GM12878 (cell line): ENCODE measurements at regions not wholly inside any gene's neighbourhood (a gene's known extent, or its start where the extent isn't known, plus 50 kb on each side); places are given as distances from the start of the nearest gene placed in this dataset.

Experiments used
- ATAC-seq: fragments of 200-7000 bp; cut with Tn5 transposase; 3 replicates; pipeline ENCODE4 v1.9.1; 2020; ENCODE audit warnings: mild to moderate bottlenecking, moderate library complexity
- BruUV-seq: library from RNA; stranded (reverse); fragments of 400-500 nt; replicated peaks from 2 replicates; lab custom pipeline; 2021; lab: Mats Ljungman, UMichigan
- CTCF ChIA-PET: fragments of 300-600 bp; sonication (Branson Sonifier 250); formaldehyde crosslinking; extraction: SDS; loops from one replicate; lab custom pipeline; 2021; ENCODE audit warnings: inconsistent platforms; lab: Yijun Ruan, JAX
- POLR2A ChIA-PET: fragments of 350-600 bp; formaldehyde crosslinking; extraction: SDS; loops from one replicate; lab custom pipeline; 2021; ENCODE audit warnings: inconsistent platforms; lab: Charles Lee
- RAD21 ChIA-PET: fragments of 300-600 bp; sonication (Branson Sonifier 250); formaldehyde crosslinking; loops from one replicate; lab custom pipeline; 2023; ENCODE audit warnings: antibody characterized with exemption; ENCODE audit not compliant: unreplicated experiment; lab: Charles Lee
- SMC1A ChIA-PET: fragments of 300-600 bp; sonication (Branson Sonifier 250); formaldehyde crosslinking; loops from one replicate; lab custom pipeline; 2023; ENCODE audit not compliant: unreplicated experiment, uncharacterized antibody; lab: Charles Lee
- DNase-seq: peaks from one replicate; pipeline ENCODE4 v3.0.0-alpha.2; 2011; ENCODE audit warnings: low read depth, low spot score
- FAIRE-seq: peaks from 3 replicates; lab custom pipeline; 2011; peaks lifted over from hg19 to GRCh38; lab: Jason Lieb, UNC
- H2AFZ ChIP-seq: 2 replicates; pipeline ENCODE4 v1.6.0; 2011; ENCODE audit warnings: low read depth, low read length, control low read depth; ENCODE audit not compliant: control insufficient read depth
- H3K27ac ChIP-seq: 2 replicates; pipeline ENCODE4 v1.5.1; 2011; ENCODE audit warnings: control low read depth; ENCODE audit not compliant: control insufficient read depth, insufficient read depth
- H3K27me3 ChIP-seq, 2 experiments: replicated peaks in 1 of 2; 2 replicates each; pipeline versions ENCODE4 v1.6.0 to v1.6.1; 2011; ENCODE audit warnings: low read length in 1 of 2; ENCODE audit not compliant: control insufficient read depth in 2 of 2, insufficient read depth in 2 of 2
- H3K36me3 ChIP-seq, 2 experiments: 2 replicates each; pipeline ENCODE4 v1.5.1; 2011; ENCODE audit warnings: low read length in 1 of 2; ENCODE audit not compliant: control insufficient read depth in 2 of 2, insufficient read depth in 2 of 2
- H3K4me1 ChIP-seq: 2 replicates; pipeline ENCODE4 v1.6.1; 2011; ENCODE audit warnings: mild to moderate bottlenecking, low read length, moderate library complexity, mixed read lengths; ENCODE audit not compliant: control insufficient read depth, insufficient read depth
- H3K4me2 ChIP-seq: 2 replicates; pipeline ENCODE4 v1.6.0; 2011; ENCODE audit warnings: control low read depth; ENCODE audit not compliant: control insufficient read depth, insufficient read depth
- H3K4me3 ChIP-seq: fragments of 200-600 bp; sonication (generic); 2 replicates; pipeline ENCODE4 v1.5.1; 2016
- H3K79me2 ChIP-seq: 2 replicates; pipeline ENCODE4 v1.6.0; 2011; ENCODE audit warnings: low read length; ENCODE audit not compliant: control insufficient read depth, insufficient read depth
- H3K9ac ChIP-seq: 2 replicates; pipeline ENCODE4 v1.8.0; 2011; ENCODE audit warnings: low read length, control low read depth, mixed read lengths; ENCODE audit not compliant: control insufficient read depth, insufficient read depth
- H3K9me3 ChIP-seq: replicated peaks from 3 replicates; pipeline ENCODE4 v1.5.1; 2011; ENCODE audit warnings: mild to moderate bottlenecking, low read length; ENCODE audit not compliant: control insufficient read depth, insufficient read depth
- H4K20me1 ChIP-seq: 2 replicates; pipeline ENCODE4 v1.6.0; 2011; ENCODE audit not compliant: control insufficient read depth, insufficient read depth
- ASH2L ChIP-seq: fragments of 300-600, 200-600 bp; sonication (generic); IDR thresholded peaks from 2 replicates; pipeline ENCODE4 v1.6.1; 2017; ENCODE audit warnings: low read depth, mild to moderate bottlenecking, borderline replicate concordance
- CBX3 ChIP-seq: fragments of 200-600 bp; sonication (generic); IDR thresholded peaks from 2 replicates; pipeline ENCODE4 v1.6.1; 2016; ENCODE audit warnings: low read depth, borderline replicate concordance
- CHD2 ChIP-seq: IDR thresholded peaks from 2 replicates; pipeline ENCODE4 v1.6.1; 2011; ENCODE audit warnings: low read depth, low read length, improper control_type of control experiment, borderline replicate concordance
- EED ChIP-seq: sonication (generic); IDR thresholded peaks from 2 replicates; pipeline ENCODE4 v1.6.1; 2016; ENCODE audit warnings: antibody characterized with exemption, low read depth
- EZH2 ChIP-seq: IDR thresholded peaks from 2 replicates; pipeline ENCODE4 v1.6.1; 2012; ENCODE audit warnings: low read depth, mild to moderate bottlenecking, control low read depth, inconsistent platforms, low read length, borderline replicate concordance; ENCODE audit not compliant: control insufficient read depth
- FOS ChIP-seq: IDR thresholded peaks from 3 replicates; pipeline ENCODE4 v1.6.1; 2011; ENCODE audit warnings: borderline replicate concordance; ENCODE audit not compliant: insufficient read length; ENCODE audit errors: extremely low read depth
- MYB ChIP-seq: fragments of 150-350 bp; IDR thresholded peaks from 2 replicates; pipeline ENCODE4 v1.6.1; 2014; ENCODE audit warnings: mild to moderate bottlenecking, low read depth, low read length, borderline replicate concordance
- NFYA ChIP-seq: IDR thresholded peaks from 2 replicates; pipeline ENCODE4 v1.6.1; 2011; ENCODE audit warnings: low read depth, mild to moderate bottlenecking, low read length, improper control_type of control experiment, borderline replicate concordance
- NR2C2 ChIP-seq: IDR thresholded peaks from 2 replicates; pipeline ENCODE4 v1.6.1; 2011; ENCODE audit warnings: borderline replicate concordance, low read depth; ENCODE audit not compliant: control insufficient read depth, insufficient read length
- SMC3 ChIP-seq: IDR thresholded peaks from 2 replicates; pipeline ENCODE4 v1.6.1; 2011; ENCODE audit warnings: low read length, improper control_type of control experiment, borderline replicate concordance
- SPI1 ChIP-seq: IDR thresholded peaks from 2 replicates; pipeline ENCODE4 v1.6.1; 2011; ENCODE audit warnings: low read depth, mild to moderate bottlenecking, low read length, moderate library complexity, borderline replicate concordance; ENCODE audit not compliant: insufficient read depth
- WGBS: methylation state at CpG from one replicate; pipeline ENCODE4 v1.1.6; 2016; ENCODE audit warnings: low lambda C conversion rate; ENCODE audit not compliant: insufficient replicate concordance, insufficient coverage; ENCODE audit errors: missing lambda C conversion rate; 5-methylcytosine and 5-hydroxymethylcytosine counted together
- in situ Hi-C: fragments of 300-500 bp; cut with MboI; formaldehyde crosslinking; loops from 9 replicates; pipeline ENCODE4 v1.14.3; 2018; ENCODE audit warnings: mixed read lengths
- intact Hi-C: fragments of 100-400 bp; cut with micrococcal nuclease; formaldehyde crosslinking; loops from one replicate; pipeline ENCODE4 v1.14.2; 2022; ENCODE audit not compliant: unreplicated experiment
- TF ChIP-seq, protein P1 (sequence below): fragments of 150-350 bp; IDR thresholded peaks from 2 replicates; pipeline ENCODE4 v1.6.1; 2016; ENCODE audit warnings: low read depth, low read length
- TF ChIP-seq, protein P2 (sequence below), 3 experiments: IDR thresholded peaks in 2 of 3; conservative IDR thresholded peaks in 1 of 3; 2 replicates each; pipeline ENCODE4 v1.5.1; 2011; ENCODE audit warnings: low read depth in 3 of 3, low read length in 3 of 3, mild to moderate bottlenecking in 3 of 3, control low read depth in 2 of 3, moderate library complexity in 2 of 3, inconsistent platforms in 1 of 3, mixed read lengths in 1 of 3; ENCODE audit not compliant: control insufficient read depth in 2 of 3, insufficient read depth in 1 of 3; ENCODE audit errors: extremely low read depth in 1 of 3

DNA sequence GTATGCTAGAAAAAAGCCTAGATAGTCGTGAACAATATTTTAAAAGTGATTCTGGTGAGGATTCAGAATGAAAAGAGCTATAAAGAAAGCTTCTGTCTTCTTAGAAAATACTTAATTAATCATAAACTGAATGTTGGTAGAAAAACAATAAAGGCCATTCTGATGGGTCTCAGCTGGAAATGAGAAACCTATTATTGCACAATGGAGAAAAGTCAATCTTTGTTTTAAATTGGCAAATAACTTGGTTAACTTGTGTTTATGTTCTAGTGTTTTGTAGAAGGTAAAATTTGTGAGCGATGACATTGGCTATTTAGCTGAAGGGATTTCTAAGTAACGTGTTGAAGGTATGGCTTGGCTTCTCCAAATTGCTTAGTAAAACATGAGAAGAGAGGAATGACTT is 74.1 kb upstream of the TMED7 start:
- DNase-seq (no peak), ATAC-seq (no peak), FAIRE-seq (no peak)
- in situ Hi-C loops: no loop called here
- RAD21 ChIA-PET: no interaction called here
- no peaks in the 10 kb centered on the region for H3K36me3 ChIP-seq
- 33% methylated on average over 3 of the region's 3 CpGs for WGBS
- no peak overlapping the region for H2AFZ ChIP-seq
- no peak overlapping the region for H3K9ac ChIP-seq
- H3K4me3 ChIP-seq: no peak overlapping the region
- H3K79me2 ChIP-seq: no peaks in the 10 kb centered on the region
- H3K4me2 ChIP-seq: no peak overlapping the region
- H3K27ac ChIP-seq: no peak overlapping the region
- no peaks in the 10 kb centered on the region for H4K20me1 ChIP-seq
- POLR2A ChIA-PET: no interaction called here
- BruUV-seq: no TSS peak
- peaks cover 0 to 2% of the 10 kb centered on the region in 2 experiments; a peak in 1 of 4 replicates for H3K27me3 ChIP-seq
- H3K4me1 ChIP-seq: no peaks in the 10 kb centered on the region
- TF ChIP-seq CBX3: no peak
- TF ChIP-seq EED: no peak
- no peak for TF ChIP-seq NFYA
- TF ChIP-seq ASH2L: no peak
- no peak for TF ChIP-seq SPI1
- TF ChIP-seq, protein P1, sequence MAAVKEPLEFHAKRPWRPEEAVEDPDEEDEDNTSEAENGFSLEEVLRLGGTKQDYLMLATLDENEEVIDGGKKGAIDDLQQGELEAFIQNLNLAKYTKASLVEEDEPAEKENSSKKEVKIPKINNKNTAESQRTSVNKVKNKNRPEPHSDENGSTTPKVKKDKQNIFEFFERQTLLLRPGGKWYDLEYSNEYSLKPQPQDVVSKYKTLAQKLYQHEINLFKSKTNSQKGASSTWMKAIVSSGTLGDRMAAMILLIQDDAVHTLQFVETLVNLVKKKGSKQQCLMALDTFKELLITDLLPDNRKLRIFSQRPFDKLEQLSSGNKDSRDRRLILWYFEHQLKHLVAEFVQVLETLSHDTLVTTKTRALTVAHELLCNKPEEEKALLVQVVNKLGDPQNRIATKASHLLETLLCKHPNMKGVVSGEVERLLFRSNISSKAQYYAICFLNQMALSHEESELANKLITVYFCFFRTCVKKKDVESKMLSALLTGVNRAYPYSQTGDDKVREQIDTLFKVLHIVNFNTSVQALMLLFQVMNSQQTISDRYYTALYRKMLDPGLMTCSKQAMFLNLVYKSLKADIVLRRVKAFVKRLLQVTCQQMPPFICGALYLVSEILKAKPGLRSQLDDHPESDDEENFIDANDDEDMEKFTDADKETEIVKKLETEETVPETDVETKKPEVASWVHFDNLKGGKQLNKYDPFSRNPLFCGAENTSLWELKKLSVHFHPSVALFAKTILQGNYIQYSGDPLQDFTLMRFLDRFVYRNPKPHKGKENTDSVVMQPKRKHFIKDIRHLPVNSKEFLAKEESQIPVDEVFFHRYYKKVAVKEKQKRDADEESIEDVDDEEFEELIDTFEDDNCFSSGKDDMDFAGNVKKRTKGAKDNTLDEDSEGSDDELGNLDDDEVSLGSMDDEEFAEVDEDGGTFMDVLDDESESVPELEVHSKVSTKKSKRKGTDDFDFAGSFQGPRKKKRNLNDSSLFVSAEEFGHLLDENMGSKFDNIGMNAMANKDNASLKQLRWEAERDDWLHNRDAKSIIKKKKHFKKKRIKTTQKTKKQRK: no peak
- TF ChIP-seq FOS: no peak
- no peak for TF ChIP-seq NR2C2
- TF ChIP-seq, protein P2, sequence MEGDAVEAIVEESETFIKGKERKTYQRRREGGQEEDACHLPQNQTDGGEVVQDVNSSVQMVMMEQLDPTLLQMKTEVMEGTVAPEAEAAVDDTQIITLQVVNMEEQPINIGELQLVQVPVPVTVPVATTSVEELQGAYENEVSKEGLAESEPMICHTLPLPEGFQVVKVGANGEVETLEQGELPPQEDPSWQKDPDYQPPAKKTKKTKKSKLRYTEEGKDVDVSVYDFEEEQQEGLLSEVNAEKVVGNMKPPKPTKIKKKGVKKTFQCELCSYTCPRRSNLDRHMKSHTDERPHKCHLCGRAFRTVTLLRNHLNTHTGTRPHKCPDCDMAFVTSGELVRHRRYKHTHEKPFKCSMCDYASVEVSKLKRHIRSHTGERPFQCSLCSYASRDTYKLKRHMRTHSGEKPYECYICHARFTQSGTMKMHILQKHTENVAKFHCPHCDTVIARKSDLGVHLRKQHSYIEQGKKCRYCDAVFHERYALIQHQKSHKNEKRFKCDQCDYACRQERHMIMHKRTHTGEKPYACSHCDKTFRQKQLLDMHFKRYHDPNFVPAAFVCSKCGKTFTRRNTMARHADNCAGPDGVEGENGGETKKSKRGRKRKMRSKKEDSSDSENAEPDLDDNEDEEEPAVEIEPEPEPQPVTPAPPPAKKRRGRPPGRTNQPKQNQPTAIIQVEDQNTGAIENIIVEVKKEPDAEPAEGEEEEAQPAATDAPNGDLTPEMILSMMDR (IDR thresholded peaks at IDR 0.05 in 2 of 3, conservative IDR thresholded peaks at IDR 0.05 in 1 of 3; ENCODE audit: control insufficient read depth in 2 of 3, extremely low read depth in 1 of 3, insufficient read depth in 1 of 3, low read depth in 3 of 3, low read length in 3 of 3): no peak
- TF ChIP-seq SMC3: no peak
- no peak for TF ChIP-seq CHD2
- no peak for TF ChIP-seq MYB
- TF ChIP-seq EZH2: no peak
- SMC1A ChIA-PET: no interaction called here
- CTCF ChIA-PET: no interaction called here
- H3K9me3 ChIP-seq: no peaks in the 10 kb centered on the region
- intact Hi-C loops: no loop called here
